ENCODE measurements at regions not wholly inside any gene's neighbourhood (a gene's known extent, or its start where the extent isn't known, plus 50 kb on each side); places are given as distances from the start of the nearest gene placed in this dataset.

GRCh38 chr2:104577143-104577542 is 276.8 kb upstream of the POU3F3 start:
- DNase-seq (ENCODE audit: low read depth): no peak
- Histone ChIP-seq H3K9ac (ENCODE audit: low read length) (no peak overlapping the region), H3K4me3 (ENCODE audit: low read length) (no peak overlapping the region), H3K36me3 (ENCODE audit: control insufficient read depth, insufficient read depth, low read length, severe bottlenecking) (no peaks in the 10 kb centered on the region), H3K27me3 (replicated peaks; ENCODE audit: control insufficient read depth, insufficient read depth, low read length) (no peaks in the 10 kb centered on the region), H3K9me3 (ENCODE audit: control insufficient read depth, low read length) (no peaks in the 10 kb centered on the region), H3K4me1 (ENCODE audit: control insufficient read depth, insufficient read depth, low read length) (no peaks in the 10 kb centered on the region)

GRCh38 chr2:104582471-104582870 is 271.4 kb upstream of the POU3F3 start:
- Histone ChIP-seq H3K9ac (ENCODE audit: low read length) (no peak overlapping the region), H3K9me3 (ENCODE audit: control insufficient read depth, low read length) (no peaks in the 10 kb centered on the region), H3K4me1 (ENCODE audit: control insufficient read depth, insufficient read depth, low read length) (no peaks in the 10 kb centered on the region), H3K4me3 (ENCODE audit: low read length) (no peak overlapping the region), H3K27me3 (replicated peaks; ENCODE audit: control insufficient read depth, insufficient read depth, low read length) (no peaks in the 10 kb centered on the region), H3K36me3 (ENCODE audit: control insufficient read depth, insufficient read depth, low read length, severe bottlenecking) (no peaks in the 10 kb centered on the region)
- DNase-seq (ENCODE audit: low read depth): no peak

- Histone ChIP-seq H3K9me3 (ENCODE audit: control insufficient read depth, low read length) (no peaks in the 10 kb centered on the region), H3K9ac (ENCODE audit: low read length) (no peak overlapping the region), H3K27me3 (replicated peaks; ENCODE audit: control insufficient read depth, insufficient read depth, low read length) (no peaks in the 10 kb centered on the region), H3K4me1 (ENCODE audit: control insufficient read depth, insufficient read depth, low read length) (no peaks in the 10 kb centered on the region), H3K36me3 (ENCODE audit: control insufficient read depth, insufficient read depth, low read length, severe bottlenecking) (no peaks in the 10 kb centered on the region), H3K4me3 (ENCODE audit: low read length) (no peak overlapping the region)
- no peak for DNase-seq (ENCODE audit: low read depth)
These were observed 270.1 kb upstream of the POU3F3 start for GRCh38 chr2:104583811-104584210.

GRCh38 chr2:104584393-104584792 is 269.5 kb upstream of the POU3F3 start:
- Histone ChIP-seq H3K9me3 (ENCODE audit: control insufficient read depth, low read length) (no peaks in the 10 kb centered on the region), H3K36me3 (ENCODE audit: control insufficient read depth, insufficient read depth, low read length, severe bottlenecking) (no peaks in the 10 kb centered on the region), H3K9ac (ENCODE audit: low read length) (no peak overlapping the region), H3K27me3 (replicated peaks; ENCODE audit: control insufficient read depth, insufficient read depth, low read length) (no peaks in the 10 kb centered on the region), H3K4me1 (ENCODE audit: control insufficient read depth, insufficient read depth, low read length) (no peaks in the 10 kb centered on the region), H3K4me3 (ENCODE audit: low read length) (no peak overlapping the region)
- DNase-seq (ENCODE audit: low read depth): no peak

GRCh38 chr2:104595576-104595975 is 258.3 kb upstream of the POU3F3 start:
- peaks cover 14% of the 10 kb centered on the region for H3K9me3 ChIP-seq (ENCODE audit: control insufficient read depth, low read length)
- no peaks in the 10 kb centered on the region for H3K4me1 ChIP-seq (ENCODE audit: control insufficient read depth, insufficient read depth, low read length)
- H3K4me3 ChIP-seq (ENCODE audit: low read length): no peak overlapping the region
- no peaks in the 10 kb centered on the region for H3K27me3 ChIP-seq (replicated peaks; ENCODE audit: control insufficient read depth, insufficient read depth, low read length)
- H3K9ac ChIP-seq (ENCODE audit: low read length): no peak overlapping the region
- H3K36me3 ChIP-seq (ENCODE audit: control insufficient read depth, insufficient read depth, low read length, severe bottlenecking): no peaks in the 10 kb centered on the region
- no peak for DNase-seq (ENCODE audit: low read depth)

- H3K9ac ChIP-seq (ENCODE audit: low read length): no peak overlapping the region
These were observed 256.0 kb upstream of the POU3F3 start for GRCh38 chr2:104597942-104598341.

GRCh38 chr2:104598636-104599035 is 255.3 kb upstream of the POU3F3 start:
- Histone ChIP-seq H3K9ac (ENCODE audit: low read length) (no peak overlapping the region), H3K4me3 (ENCODE audit: low read length) (no peak overlapping the region), H3K4me1 (ENCODE audit: control insufficient read depth, insufficient read depth, low read length) (no peaks in the 10 kb centered on the region), H3K36me3 (ENCODE audit: control insufficient read depth, insufficient read depth, low read length, severe bottlenecking) (no peaks in the 10 kb centered on the region), H3K9me3 (ENCODE audit: control insufficient read depth, low read length) (peaks cover 5% of the 10 kb centered on the region), H3K27me3 (replicated peaks; ENCODE audit: control insufficient read depth, insufficient read depth, low read length) (no peaks in the 10 kb centered on the region)
- DNase-seq (ENCODE audit: low read depth): no peak

More at GRCh38 chr2:104597942-104598341, 256.0 kb upstream of the POU3F3 start:
- peaks cover 5% of the 10 kb centered on the region for H3K9me3 ChIP-seq (ENCODE audit: control insufficient read depth, low read length)
- no peak for DNase-seq (ENCODE audit: low read depth)
- H3K4me1 ChIP-seq (ENCODE audit: control insufficient read depth, insufficient read depth, low read length): no peaks in the 10 kb centered on the region
- no peak overlapping the region for H3K4me3 ChIP-seq (ENCODE audit: low read length)
- H3K27me3 ChIP-seq (replicated peaks; ENCODE audit: control insufficient read depth, insufficient read depth, low read length): no peaks in the 10 kb centered on the region
- H3K36me3 ChIP-seq (ENCODE audit: control insufficient read depth, insufficient read depth, low read length, severe bottlenecking): no peaks in the 10 kb centered on the region

- Histone ChIP-seq H3K9ac (ENCODE audit: low read length) (no peak overlapping the region), H3K36me3 (ENCODE audit: control insufficient read depth, insufficient read depth, low read length, severe bottlenecking) (no peaks in the 10 kb centered on the region), H3K27me3 (replicated peaks; ENCODE audit: control insufficient read depth, insufficient read depth, low read length) (no peaks in the 10 kb centered on the region), H3K4me3 (ENCODE audit: low read length) (no peak overlapping the region), H3K9me3 (ENCODE audit: control insufficient read depth, low read length) (peaks cover 11% of the 10 kb centered on the region), H3K4me1 (ENCODE audit: control insufficient read depth, insufficient read depth, low read length) (no peaks in the 10 kb centered on the region)
- peak; percentile 8 for DNase-seq (ENCODE audit: low read depth)
These were observed 254.0 kb upstream of the POU3F3 start for GRCh38 chr2:104599787-104600510.

- no peak overlapping the region for H3K4me3 ChIP-seq (ENCODE audit: low read length)
- no peaks in the 10 kb centered on the region for H3K27me3 ChIP-seq (replicated peaks; ENCODE audit: control insufficient read depth, insufficient read depth, low read length)
- no peaks in the 10 kb centered on the region for H3K36me3 ChIP-seq (ENCODE audit: control insufficient read depth, insufficient read depth, low read length, severe bottlenecking)
- DNase-seq (ENCODE audit: low read depth): peak; percentile 1
- H3K9ac ChIP-seq (ENCODE audit: low read length): no peak overlapping the region
- H3K4me1 ChIP-seq (ENCODE audit: control insufficient read depth, insufficient read depth, low read length): no peaks in the 10 kb centered on the region
- H3K9me3 ChIP-seq (ENCODE audit: control insufficient read depth, low read length): peaks cover 9% of the 10 kb centered on the region
These were observed 247.9 kb upstream of the POU3F3 start for GRCh38 chr2:104606056-104606455.

GRCh38 chr2:104616856-104617255 is 237.1 kb upstream of the POU3F3 start:
- Histone ChIP-seq H3K4me1 (ENCODE audit: control insufficient read depth, insufficient read depth, low read length) (no peaks in the 10 kb centered on the region), H3K9me3 (ENCODE audit: control insufficient read depth, low read length) (no peaks in the 10 kb centered on the region), H3K4me3 (ENCODE audit: low read length) (no peak overlapping the region), H3K36me3 (ENCODE audit: control insufficient read depth, insufficient read depth, low read length, severe bottlenecking) (no peaks in the 10 kb centered on the region), H3K27me3 (replicated peaks; ENCODE audit: control insufficient read depth, insufficient read depth, low read length) (no peaks in the 10 kb centered on the region), H3K9ac (ENCODE audit: low read length) (no peak overlapping the region)
- no peak for DNase-seq (ENCODE audit: low read depth)

- Histone ChIP-seq H3K27me3 (replicated peaks; ENCODE audit: control insufficient read depth, insufficient read depth, low read length) (no peaks in the 10 kb centered on the region), H3K9me3 (ENCODE audit: control insufficient read depth, low read length) (no peaks in the 10 kb centered on the region), H3K4me3 (ENCODE audit: low read length) (no peak overlapping the region), H3K36me3 (ENCODE audit: control insufficient read depth, insufficient read depth, low read length, severe bottlenecking) (no peaks in the 10 kb centered on the region), H3K9ac (ENCODE audit: low read length) (no peak overlapping the region), H3K4me1 (ENCODE audit: control insufficient read depth, insufficient read depth, low read length) (no peaks in the 10 kb centered on the region)
- no peak for DNase-seq (ENCODE audit: low read depth)
These were observed 233.1 kb upstream of the POU3F3 start for GRCh38 chr2:104620801-104621200.

GRCh38 chr2:104635608-104636007 is 218.3 kb upstream of the POU3F3 start:
- DNase-seq (ENCODE audit: low read depth): no peak
- H3K4me1 ChIP-seq (ENCODE audit: control insufficient read depth, insufficient read depth, low read length): no peaks in the 10 kb centered on the region
- H3K9ac ChIP-seq (ENCODE audit: low read length): no peak overlapping the region
- H3K27me3 ChIP-seq (replicated peaks; ENCODE audit: control insufficient read depth, insufficient read depth, low read length): peaks cover 3% of the 10 kb centered on the region
- H3K9me3 ChIP-seq (ENCODE audit: control insufficient read depth, low read length): no peaks in the 10 kb centered on the region
- H3K4me3 ChIP-seq (ENCODE audit: low read length): no peak overlapping the region
- no peaks in the 10 kb centered on the region for H3K36me3 ChIP-seq (ENCODE audit: control insufficient read depth, insufficient read depth, low read length, severe bottlenecking)
